ENCODE measurements at regions not wholly inside any gene's neighbourhood (a gene's known extent, or its start where the extent isn't known, plus 50 kb on each side); places are given as distances from the start of the nearest gene placed in this dataset.

DNA sequence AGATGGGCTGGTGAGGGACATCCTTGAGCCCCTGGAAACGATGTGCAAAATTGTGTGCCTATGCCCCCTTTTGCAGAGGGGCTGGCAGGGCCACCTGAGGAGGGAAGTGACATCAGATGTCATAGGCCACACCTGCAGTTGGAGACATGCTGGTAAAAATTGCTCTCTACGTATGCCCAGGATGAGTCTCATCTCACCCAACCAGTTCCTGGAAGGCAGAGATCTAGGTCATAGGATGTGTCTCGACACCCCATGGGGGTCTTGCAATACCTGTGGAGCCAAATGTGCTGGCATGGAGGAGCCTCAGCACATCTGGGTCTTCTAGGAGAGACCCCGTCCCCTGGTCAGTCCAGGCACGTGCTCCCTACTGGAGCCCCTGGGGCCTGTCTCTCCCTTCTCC lies 96.5 kb upstream of the TLE3 start:
- Histone ChIP-seq H3K4me1 (peaks cover 0 to 46% (median 22%) of the 10 kb centered on the region in 4 donors), H3K36me3 (no peaks in the 10 kb centered on the region), H3K27ac (no peak overlapping the region), H3K4me3 (no peak overlapping the region), H3K9me3 (no peaks in the 10 kb centered on the region), H3K27me3 (no peaks in the 10 kb centered on the region)
- 100% methylated on average over 1 of the region's 5 CpGs for WGBS (ENCODE audit: insufficient coverage, low coverage, low lambda C conversion rate, missing lambda C conversion rate)
- no peak for TF ChIP-seq CTCF (IDR thresholded peaks at IDR 0.05)
- no peak for TF ChIP-seq POLR2A (IDR thresholded peaks at IDR 0.05)
- intact Hi-C loops (cut with DNase I), result no loop called here
- ATAC-seq (no peak), DNase-seq (no peak)

- no peak for ATAC-seq
- TF ChIP-seq POLR2A (IDR thresholded peaks at IDR 0.05), result no peak
- no peak for TF ChIP-seq CTCF (IDR thresholded peaks at IDR 0.05)
- no peaks in the 10 kb centered on the region for H3K27me3 ChIP-seq
- no peaks in the 10 kb centered on the region for H3K36me3 ChIP-seq
- DNase-seq, result no peak
- intact Hi-C loops (cut with DNase I), result no loop called here
- peaks cover 0 to 46% (median 22%) of the 10 kb centered on the region in 4 donors for H3K4me1 ChIP-seq
- H3K27ac ChIP-seq, result no peak overlapping the region
- H3K9me3 ChIP-seq, result no peaks in the 10 kb centered on the region
- 92% methylated on average over 9 of the region's 9 CpGs for WGBS (ENCODE audit: insufficient coverage, low coverage, low lambda C conversion rate, missing lambda C conversion rate)
- no peak overlapping the region for H3K4me3 ChIP-seq
Observed at GRCh38 chr15:70193734-70194133, 96.0 kb upstream of the TLE3 start.

GRCh38 chr15:70192490-70192889 lies 94.8 kb upstream of the TLE3 start:
- Histone ChIP-seq H3K27ac (peak overlapping the region in 2 of 3 donors; percentile 24 to 43), H3K9me3 (no peaks in the 10 kb centered on the region), H3K27me3 (no peaks in the 10 kb centered on the region), H3K4me3 (no peak overlapping the region), H3K36me3 (no peaks in the 10 kb centered on the region), H3K4me1 (peaks cover 0 to 35% (median 16%) of the 10 kb centered on the region in 4 donors)
- ATAC-seq (peak; percentile 1 to 7 (median 4)), DNase-seq (no peak)
- intact Hi-C loops (cut with DNase I), result no loop called here
- peak; percentile 24 for TF ChIP-seq POLR2A (IDR thresholded peaks at IDR 0.05)
- TF ChIP-seq CTCF (IDR thresholded peaks at IDR 0.05), result no peak
- 30% methylated on average over 9 of the region's 9 CpGs for WGBS (ENCODE audit: insufficient coverage, low coverage, low lambda C conversion rate, missing lambda C conversion rate)

GRCh38 chr15:70192041-70192440 lies 94.3 kb upstream of the TLE3 start:
- intact Hi-C loops (cut with DNase I), result no loop called here
- Histone ChIP-seq H3K27me3 (no peaks in the 10 kb centered on the region), H3K27ac (peak overlapping the region in 2 of 3 donors; percentile 24 to 43), H3K36me3 (no peaks in the 10 kb centered on the region), H3K9me3 (no peaks in the 10 kb centered on the region), H3K4me3 (no peak overlapping the region), H3K4me1 (peaks cover 0 to 31% (median 13%) of the 10 kb centered on the region in 4 donors)
- ATAC-seq (no peak), DNase-seq (no peak)
- WGBS (ENCODE audit: insufficient coverage, low coverage, low lambda C conversion rate, missing lambda C conversion rate), result 100% methylated on average over 3 of the region's 3 CpGs
- TF ChIP-seq POLR2A (IDR thresholded peaks at IDR 0.05) (no peak), CTCF (IDR thresholded peaks at IDR 0.05) (no peak)

DNA sequence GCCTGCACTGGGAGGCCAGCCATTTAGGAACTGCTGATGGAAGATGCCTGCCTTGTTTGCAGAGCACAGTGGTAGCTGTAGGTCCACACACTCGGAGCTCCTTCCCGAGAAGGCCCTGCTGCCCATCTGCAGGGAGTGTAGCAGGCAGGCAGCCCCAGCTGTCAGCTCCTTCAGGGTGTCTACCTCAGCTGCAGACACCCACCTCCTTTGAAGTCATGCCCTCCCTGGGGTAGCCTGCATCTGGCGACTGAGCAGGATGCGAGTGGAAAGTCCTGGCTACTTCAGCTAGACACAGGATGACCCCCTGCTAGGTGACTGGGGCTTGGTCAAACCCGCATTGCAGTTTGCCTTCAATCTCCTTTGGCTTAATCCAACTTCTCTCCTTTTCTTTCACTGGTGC lies 93.2 kb upstream of the TLE3 start:
- ATAC-seq, result no peak
- Histone ChIP-seq H3K4me1 (peaks cover 0 to 24% (median 10%) of the 10 kb centered on the region in 4 donors), H3K27me3 (no peaks in the 10 kb centered on the region), H3K27ac (no peak overlapping the region), H3K9me3 (no peaks in the 10 kb centered on the region), H3K36me3 (no peaks in the 10 kb centered on the region), H3K4me3 (no peak overlapping the region)
- TF ChIP-seq POLR2A (IDR thresholded peaks at IDR 0.05) (no peak), CTCF (IDR thresholded peaks at IDR 0.05) (no peak)
- DNase-seq, result no peak
- WGBS (ENCODE audit: insufficient coverage, low coverage, low lambda C conversion rate, missing lambda C conversion rate), result no CpG with 5 or more reads among the region's 5 CpGs
- intact Hi-C loops (cut with DNase I), result no loop called here
